ENCODE measurements at regions not wholly inside any gene's neighbourhood (a gene's known extent, or its start where the extent isn't known, plus 50 kb on each side); places are given as distances from the start of the nearest gene placed in this dataset.

- Mint-ChIP-seq H3K4me3 (no peak overlapping the region), H3K36me3 (no peaks in the 10 kb centered on the region), H3K27me3 (ENCODE audit: insufficient read depth, low read depth) (no peaks in the 10 kb centered on the region), H3K9me3 (no peaks in the 10 kb centered on the region), H3K27ac (no peak overlapping the region), H3K4me1 (no peaks in the 10 kb centered on the region)
- no peak overlapping the region for H3K4me2 ChIP-seq
- DNase-seq (ENCODE audit: low spot score), result no peak
- no peaks in the 10 kb centered on the region for H3F3A ChIP-seq (ENCODE audit: low read depth)
- no peaks in the 10 kb centered on the region for H3K4me1 ChIP-seq
- H3K9ac ChIP-seq, result no peak overlapping the region
- H3K9me3 ChIP-seq (ENCODE audit: low read depth), result no peaks in the 10 kb centered on the region
- no peaks in the 10 kb centered on the region for H3K79me2 ChIP-seq (ENCODE audit: low read depth)
- no peak for TF ChIP-seq CTCF (IDR thresholded peaks at IDR 0.05)
- TF ChIP-seq EZH2 (IDR thresholded peaks at IDR 0.05), result no peak
- no peak for TF ChIP-seq EZH2phosphoT487 (IDR thresholded peaks at IDR 0.05)
- no peaks in the 10 kb centered on the region for H3K36me3 ChIP-seq
- H3K4me3 ChIP-seq, result no peak overlapping the region
- H4K20me1 ChIP-seq (ENCODE audit: low read depth), result no peaks in the 10 kb centered on the region
- H3K27ac ChIP-seq, result no peak overlapping the region
- H2AFZ ChIP-seq (replicated peaks), result no peak overlapping the region
- no peaks in the 10 kb centered on the region for H3K27me3 ChIP-seq
These were observed 284.8 kb upstream of the TBX3 start for GRCh38 chr12:114968727-114969126.

- Histone ChIP-seq H3K36me3 (no peaks in the 10 kb centered on the region), H3K9me3 (ENCODE audit: low read depth) (no peaks in the 10 kb centered on the region), H3K4me1 (no peaks in the 10 kb centered on the region), H3F3A (ENCODE audit: low read depth) (no peaks in the 10 kb centered on the region), H3K9ac (no peak overlapping the region), H3K79me2 (ENCODE audit: low read depth) (no peaks in the 10 kb centered on the region), H2AFZ (replicated peaks) (no peak overlapping the region), H3K4me2 (no peak overlapping the region), H3K27ac (no peak overlapping the region), H3K27me3 (no peaks in the 10 kb centered on the region), H3K4me3 (no peak overlapping the region), H4K20me1 (ENCODE audit: low read depth) (no peaks in the 10 kb centered on the region)
- H3K36me3 Mint-ChIP-seq, result no peaks in the 10 kb centered on the region
- no peaks in the 10 kb centered on the region for H3K27me3 Mint-ChIP-seq (ENCODE audit: insufficient read depth, low read depth)
- H3K4me3 Mint-ChIP-seq, result no peak overlapping the region
- DNase-seq (ENCODE audit: low spot score), result no peak
- TF ChIP-seq EZH2 (IDR thresholded peaks at IDR 0.05), result no peak
- no peak for TF ChIP-seq EZH2phosphoT487 (IDR thresholded peaks at IDR 0.05)
- no peak for TF ChIP-seq CTCF (IDR thresholded peaks at IDR 0.05)
- no peaks in the 10 kb centered on the region for H3K4me1 Mint-ChIP-seq
- H3K9me3 Mint-ChIP-seq, result no peaks in the 10 kb centered on the region
- H3K27ac Mint-ChIP-seq, result no peak overlapping the region
These were observed 283.2 kb upstream of the TBX3 start for GRCh38 chr12:114967151-114967550.

- no peak overlapping the region for H3K9ac ChIP-seq
- H3K4me2 ChIP-seq, result no peak overlapping the region
- H3K27ac ChIP-seq, result no peak overlapping the region
- DNase-seq (ENCODE audit: low spot score), result no peak
- H3K27me3 ChIP-seq, result no peaks in the 10 kb centered on the region
- H3K4me1 Mint-ChIP-seq, result no peaks in the 10 kb centered on the region
- no peak overlapping the region for H2AFZ ChIP-seq (replicated peaks)
- no peaks in the 10 kb centered on the region for H3K9me3 Mint-ChIP-seq
- H3K4me3 Mint-ChIP-seq, result no peak overlapping the region
- no peaks in the 10 kb centered on the region for H3K79me2 ChIP-seq (ENCODE audit: low read depth)
- no peaks in the 10 kb centered on the region for H3K9me3 ChIP-seq (ENCODE audit: low read depth)
- no peaks in the 10 kb centered on the region for H3K27me3 Mint-ChIP-seq (ENCODE audit: insufficient read depth, low read depth)
- H3K4me1 ChIP-seq, result no peaks in the 10 kb centered on the region
- no peaks in the 10 kb centered on the region for H3K36me3 ChIP-seq
- TF ChIP-seq EZH2 (IDR thresholded peaks at IDR 0.05), result no peak
- no peak for TF ChIP-seq EZH2phosphoT487 (IDR thresholded peaks at IDR 0.05)
- TF ChIP-seq CTCF (IDR thresholded peaks at IDR 0.05), result no peak
- no peaks in the 10 kb centered on the region for H4K20me1 ChIP-seq (ENCODE audit: low read depth)
- no peak overlapping the region for H3K4me3 ChIP-seq
- no peaks in the 10 kb centered on the region for H3F3A ChIP-seq (ENCODE audit: low read depth)
- H3K27ac Mint-ChIP-seq, result no peak overlapping the region
- no peaks in the 10 kb centered on the region for H3K36me3 Mint-ChIP-seq
These were observed 280.9 kb upstream of the TBX3 start for GRCh38 chr12:114964841-114965240.

- Histone ChIP-seq H3K9ac (no peak overlapping the region), H3K9me3 (ENCODE audit: low read depth) (no peaks in the 10 kb centered on the region), H3K4me2 (no peak overlapping the region), H4K20me1 (ENCODE audit: low read depth) (no peaks in the 10 kb centered on the region), H3K36me3 (no peaks in the 10 kb centered on the region), H3K79me2 (ENCODE audit: low read depth) (no peaks in the 10 kb centered on the region), H3F3A (ENCODE audit: low read depth) (no peaks in the 10 kb centered on the region), H3K27me3 (no peaks in the 10 kb centered on the region), H2AFZ (replicated peaks) (no peak overlapping the region), H3K4me3 (no peak overlapping the region), H3K27ac (no peak overlapping the region), H3K4me1 (no peaks in the 10 kb centered on the region)
- Mint-ChIP-seq H3K4me3 (no peak overlapping the region), H3K27me3 (ENCODE audit: insufficient read depth, low read depth) (no peaks in the 10 kb centered on the region), H3K9me3 (no peaks in the 10 kb centered on the region), H3K4me1 (no peaks in the 10 kb centered on the region), H3K27ac (no peak overlapping the region), H3K36me3 (no peaks in the 10 kb centered on the region)
- no peak for DNase-seq (ENCODE audit: low spot score)
- no peak for TF ChIP-seq EZH2 (IDR thresholded peaks at IDR 0.05)
- TF ChIP-seq EZH2phosphoT487 (IDR thresholded peaks at IDR 0.05), result no peak
- no peak for TF ChIP-seq CTCF (IDR thresholded peaks at IDR 0.05)
These were observed 279.9 kb upstream of the TBX3 start for GRCh38 chr12:114963846-114964245.
